ENCODE measurements at regions not wholly inside any gene's neighbourhood (a gene's known extent, or its start where the extent isn't known, plus 50 kb on each side); places are given as distances from the start of the nearest gene placed in this dataset.

DNA sequence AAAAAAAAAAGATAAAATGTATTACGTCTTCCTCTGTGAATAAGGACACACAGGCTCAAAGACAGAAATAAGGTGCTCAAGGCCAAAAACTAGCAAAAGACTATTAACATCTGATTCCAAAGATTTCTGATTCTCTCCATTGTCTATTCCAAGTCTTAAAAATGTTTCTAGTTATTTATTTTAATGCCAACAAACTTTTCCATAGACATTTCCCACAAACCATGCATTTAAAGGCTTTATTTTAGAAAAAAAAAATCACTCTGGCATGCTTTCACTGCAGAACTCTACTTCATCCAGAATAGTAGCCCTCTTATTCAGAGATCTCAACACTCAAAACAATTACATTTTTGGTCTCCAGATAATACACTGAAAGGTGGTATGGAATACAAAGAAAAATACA lies 545.0 kb upstream of the TENM3 start:
- ATAC-seq (ENCODE audit: insufficient read depth, low FRiP score) (no peak), DNase-seq (no peak)
- H3K27me3 ChIP-seq (ENCODE audit: control insufficient read depth in 3 of 3, insufficient read depth in 3 of 3, low read length in 2 of 3), result no peaks in the 10 kb centered on the region
- H3K27ac ChIP-seq (ENCODE audit: low read depth in 1 of 2, low read length in 1 of 2), result no peak overlapping the region
- H3K9ac ChIP-seq (ENCODE audit: insufficient read depth in 1 of 2, low read length in 2 of 2), result no peak overlapping the region
- no peaks in the 10 kb centered on the region for H3K36me3 ChIP-seq (ENCODE audit: control insufficient read depth in 4 of 4, insufficient read depth in 4 of 4, low read length in 4 of 4)
- no peaks in the 10 kb centered on the region for H3K9me3 ChIP-seq (ENCODE audit: control insufficient read depth in 4 of 4, insufficient read depth in 3 of 4, low read length in 3 of 4)
- H3K4me3 ChIP-seq, result no peak overlapping the region
- no peaks in the 10 kb centered on the region for H3K4me1 ChIP-seq (ENCODE audit: control insufficient read depth in 5 of 5, insufficient read depth in 5 of 5, low read length in 5 of 5)
- 93% methylated on average over 1 of the region's 1 CpG for WGBS, 2 donors
- TF ChIP-seq, protein P1, sequence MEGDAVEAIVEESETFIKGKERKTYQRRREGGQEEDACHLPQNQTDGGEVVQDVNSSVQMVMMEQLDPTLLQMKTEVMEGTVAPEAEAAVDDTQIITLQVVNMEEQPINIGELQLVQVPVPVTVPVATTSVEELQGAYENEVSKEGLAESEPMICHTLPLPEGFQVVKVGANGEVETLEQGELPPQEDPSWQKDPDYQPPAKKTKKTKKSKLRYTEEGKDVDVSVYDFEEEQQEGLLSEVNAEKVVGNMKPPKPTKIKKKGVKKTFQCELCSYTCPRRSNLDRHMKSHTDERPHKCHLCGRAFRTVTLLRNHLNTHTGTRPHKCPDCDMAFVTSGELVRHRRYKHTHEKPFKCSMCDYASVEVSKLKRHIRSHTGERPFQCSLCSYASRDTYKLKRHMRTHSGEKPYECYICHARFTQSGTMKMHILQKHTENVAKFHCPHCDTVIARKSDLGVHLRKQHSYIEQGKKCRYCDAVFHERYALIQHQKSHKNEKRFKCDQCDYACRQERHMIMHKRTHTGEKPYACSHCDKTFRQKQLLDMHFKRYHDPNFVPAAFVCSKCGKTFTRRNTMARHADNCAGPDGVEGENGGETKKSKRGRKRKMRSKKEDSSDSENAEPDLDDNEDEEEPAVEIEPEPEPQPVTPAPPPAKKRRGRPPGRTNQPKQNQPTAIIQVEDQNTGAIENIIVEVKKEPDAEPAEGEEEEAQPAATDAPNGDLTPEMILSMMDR (IDR thresholded peaks at IDR 0.05; ENCODE audit: control extremely low read depth, extremely low read depth), result no peak

DNA sequence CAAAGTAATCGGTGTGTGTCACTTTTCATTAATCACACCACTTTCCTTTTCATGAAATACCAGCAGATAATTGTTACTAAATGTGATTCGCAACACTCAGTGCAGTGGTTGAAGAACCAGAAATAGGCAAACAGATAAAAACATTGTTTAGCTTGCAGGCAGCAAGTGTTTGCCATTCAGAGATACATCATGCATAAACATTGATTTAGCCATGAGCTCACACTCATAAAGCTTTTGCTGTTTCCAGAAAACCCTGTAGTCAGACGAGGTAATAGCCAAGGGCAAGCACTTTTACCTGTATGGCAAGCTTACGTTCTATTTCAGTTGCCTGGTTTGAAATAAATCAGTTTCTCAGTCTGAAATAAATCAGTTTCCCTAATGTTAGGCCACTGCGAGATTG lies 542.0 kb upstream of the TENM3 start:
- Histone ChIP-seq H3K9me3 (ENCODE audit: control insufficient read depth in 4 of 4, insufficient read depth in 3 of 4, low read length in 3 of 4) (no peaks in the 10 kb centered on the region), H3K27ac (ENCODE audit: low read depth in 1 of 2, low read length in 1 of 2) (no peak overlapping the region), H3K4me1 (ENCODE audit: control insufficient read depth in 5 of 5, insufficient read depth in 5 of 5, low read length in 5 of 5) (no peaks in the 10 kb centered on the region), H3K27me3 (ENCODE audit: control insufficient read depth in 3 of 3, insufficient read depth in 3 of 3, low read length in 2 of 3) (no peaks in the 10 kb centered on the region), H3K36me3 (ENCODE audit: control insufficient read depth in 4 of 4, insufficient read depth in 4 of 4, low read length in 4 of 4) (no peaks in the 10 kb centered on the region), H3K4me3 (no peak overlapping the region), H3K9ac (ENCODE audit: insufficient read depth in 1 of 2, low read length in 2 of 2) (no peak overlapping the region)
- ATAC-seq (ENCODE audit: insufficient read depth, low FRiP score) (no peak), DNase-seq (no peak)
- WGBS, 2 donors, result 59 to 60% methylated on average over 5 of the region's 5 CpGs
- TF ChIP-seq, protein P1 (IDR thresholded peaks at IDR 0.05; ENCODE audit: control extremely low read depth, extremely low read depth), result no peak

DNA sequence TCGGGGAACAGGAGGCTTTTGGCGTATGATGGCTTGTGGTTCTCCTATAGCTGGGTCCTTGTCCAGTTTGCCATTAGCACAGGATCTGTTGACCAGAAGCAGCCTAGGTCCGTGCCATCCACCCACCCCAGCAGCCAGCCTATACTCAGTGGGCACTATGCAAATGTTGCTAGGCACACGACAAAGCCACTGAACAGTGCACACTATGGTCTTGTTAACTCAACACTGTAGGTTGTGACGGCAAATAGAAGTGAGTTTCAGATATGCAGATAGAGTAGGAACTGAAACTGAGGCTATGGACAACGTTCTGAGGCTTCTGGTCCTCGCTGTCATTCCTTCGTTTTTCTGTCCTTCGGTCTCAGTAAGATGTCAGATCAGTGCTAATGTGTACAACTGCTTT lies 541.3 kb upstream of the TENM3 start:
- TF ChIP-seq, protein P1 (IDR thresholded peaks at IDR 0.05; ENCODE audit: control extremely low read depth, extremely low read depth), result no peak

DNA sequence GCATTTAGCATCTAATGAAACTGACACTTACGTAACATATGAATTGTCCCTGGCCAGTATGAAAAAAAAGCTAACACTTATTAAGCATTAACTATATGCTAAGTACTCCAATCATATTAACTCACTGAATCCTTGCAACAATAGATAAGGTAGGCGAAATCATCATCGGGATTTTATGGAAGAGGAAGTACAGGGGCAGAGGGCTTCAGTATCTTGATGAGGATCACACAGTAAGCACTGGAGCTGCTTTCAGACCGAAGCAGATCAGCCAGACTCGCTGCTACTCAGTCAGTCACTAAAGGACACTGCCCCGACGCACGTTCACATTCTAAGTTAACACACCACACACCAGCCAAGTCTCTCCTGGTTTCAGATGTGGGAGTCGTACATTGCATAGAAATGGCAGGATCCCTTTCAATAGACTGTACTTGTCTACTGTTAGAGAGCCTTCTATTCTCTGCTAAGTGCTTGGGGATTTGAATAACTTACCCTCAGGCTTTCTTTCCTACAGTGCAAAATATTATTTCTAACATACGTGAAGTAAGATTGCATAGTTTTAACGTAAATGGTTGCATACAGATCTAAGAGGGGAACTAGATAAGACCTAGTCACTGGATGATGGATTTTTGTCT lies 540.2 kb upstream of the TENM3 start:
- Histone ChIP-seq H3K4me1 (ENCODE audit: control insufficient read depth in 5 of 5, insufficient read depth in 5 of 5, low read length in 5 of 5) (no peaks in the 10 kb centered on the region), H3K36me3 (ENCODE audit: control insufficient read depth in 4 of 4, insufficient read depth in 4 of 4, low read length in 4 of 4) (no peaks in the 10 kb centered on the region), H3K27me3 (ENCODE audit: control insufficient read depth in 3 of 3, insufficient read depth in 3 of 3, low read length in 2 of 3) (no peaks in the 10 kb centered on the region), H3K4me3 (no peak overlapping the region), H3K27ac (ENCODE audit: low read depth in 1 of 2, low read length in 1 of 2) (no peak overlapping the region), H3K9ac (ENCODE audit: insufficient read depth in 1 of 2, low read length in 2 of 2) (no peak overlapping the region), H3K9me3 (ENCODE audit: control insufficient read depth in 4 of 4, insufficient read depth in 3 of 4, low read length in 3 of 4) (no peaks in the 10 kb centered on the region)
- ATAC-seq (ENCODE audit: insufficient read depth, low FRiP score) (no peak), DNase-seq (no peak)
- WGBS, 2 donors, result 66 to 78% methylated on average over 11 of the region's 11 CpGs
- TF ChIP-seq, protein P1 (IDR thresholded peaks at IDR 0.05; ENCODE audit: control extremely low read depth, extremely low read depth), result no peak

More for the DNA sequence above, 541.3 kb upstream of the TENM3 start:
- H3K27ac ChIP-seq (ENCODE audit: low read depth in 1 of 2, low read length in 1 of 2), result no peak overlapping the region
- H3K4me1 ChIP-seq (ENCODE audit: control insufficient read depth in 5 of 5, insufficient read depth in 5 of 5, low read length in 5 of 5), result no peaks in the 10 kb centered on the region
- H3K9me3 ChIP-seq (ENCODE audit: control insufficient read depth in 4 of 4, insufficient read depth in 3 of 4, low read length in 3 of 4), result no peaks in the 10 kb centered on the region
- no peak overlapping the region for H3K9ac ChIP-seq (ENCODE audit: insufficient read depth in 1 of 2, low read length in 2 of 2)
- no peak for DNase-seq
- ATAC-seq (ENCODE audit: insufficient read depth, low FRiP score), result no peak
- H3K4me3 ChIP-seq, result no peak overlapping the region
- no peaks in the 10 kb centered on the region for H3K27me3 ChIP-seq (ENCODE audit: control insufficient read depth in 3 of 3, insufficient read depth in 3 of 3, low read length in 2 of 3)
- 79 to 88% methylated on average over 9 of the region's 9 CpGs for WGBS, 2 donors
- no peaks in the 10 kb centered on the region for H3K36me3 ChIP-seq (ENCODE audit: control insufficient read depth in 4 of 4, insufficient read depth in 4 of 4, low read length in 4 of 4)
